Right lobe of liver (tissue), 4 donors: ENCODE measurements at regions not wholly inside any gene's neighbourhood (a gene's known extent, or its start where the extent isn't known, plus 50 kb on each side); places are given as distances from the start of the nearest gene placed in this dataset.

Experiments used
- CTCF ChIP-seq, 4 donors: fragments of 200-600 bp in 3 of 4; fragments of 450-650 bp in 1 of 4; IDR thresholded peaks; one replicate each; pipeline versions ENCODE4 v1.5.1 to v1.8.0; 2016 to 2022; ENCODE audit warnings: antibody characterized with exemption in 4 of 4, mild to moderate bottlenecking in 2 of 4
- POLR2A ChIP-seq: fragments of 450-650 bp; IDR thresholded peaks from one replicate; pipeline ENCODE4 v1.6.1; 2017; ENCODE audit warnings: antibody characterized with exemption, mild to moderate bottlenecking
- donor health status: DM: no; HTN: no; CAD: no.
- donor health status: DM: no; HTN: no; CAD: no.
- donor health status: DM: no; HTN: yes; CAD: no.

GRCh38 chr1:30427545-30427944 is 295.8 kb downstream of the MATN1 start:
- TF ChIP-seq CTCF (IDR thresholded peaks at IDR 0.05) (no peak), POLR2A (no peak)
